ENCODE measurements at regions not wholly inside any gene's neighbourhood (a gene's known extent, or its start where the extent isn't known, plus 50 kb on each side); places are given as distances from the start of the nearest gene placed in this dataset.

DNA sequence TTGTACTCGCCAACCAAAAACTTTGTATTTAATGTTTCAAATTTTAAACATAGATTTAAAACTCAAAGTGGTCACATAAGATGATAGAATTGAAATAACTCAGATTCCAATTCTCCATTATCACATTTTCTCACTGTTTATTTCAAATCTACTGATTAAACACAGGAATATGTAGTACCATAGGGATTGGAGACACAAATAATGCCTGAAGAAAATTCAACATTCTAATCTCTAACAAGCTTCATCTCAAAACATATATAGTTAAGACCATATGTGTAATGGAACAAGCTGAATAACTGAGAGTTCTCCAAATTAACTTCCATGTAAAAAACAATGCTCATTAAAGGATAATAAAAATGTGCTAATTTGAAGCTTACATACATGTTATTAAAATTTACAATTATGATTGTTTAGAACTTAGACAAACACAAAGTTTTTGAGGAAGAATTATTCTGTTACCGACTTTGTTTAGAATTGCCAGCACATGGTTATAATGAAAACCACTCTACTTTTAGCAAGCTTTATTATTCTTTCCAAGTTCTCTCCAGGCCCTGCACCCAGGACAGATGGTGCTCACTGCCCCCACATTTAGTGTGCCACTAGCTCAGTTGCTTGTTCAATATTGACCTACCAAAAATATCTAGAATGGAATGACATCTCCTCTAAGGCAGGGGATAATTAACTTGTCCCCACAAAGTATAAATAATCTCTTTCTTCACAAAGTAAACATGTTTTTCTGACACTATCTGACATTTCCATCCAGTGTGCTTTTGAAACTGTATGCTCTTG lies 467.2 kb downstream of the TTLL7 start:
- TF ChIP-seq CTCF (IDR thresholded peaks at IDR 0.05; ENCODE audit: extremely low read depth, low read depth, low read length): no peak

GRCh38 chr1:83530506-83530905 lies 468.4 kb downstream of the TTLL7 start:
- Histone ChIP-seq H3K27ac (ENCODE audit: low read depth, low read length) (no peak overlapping the region), H3K27me3 (ENCODE audit: insufficient read depth, low read length) (no peaks in the 10 kb centered on the region)
- no peak for TF ChIP-seq CTCF (IDR thresholded peaks at IDR 0.05; ENCODE audit: extremely low read depth, low read depth, low read length)

More for the DNA sequence above, 467.2 kb downstream of the TTLL7 start:
- H3K79me2 ChIP-seq (ENCODE audit: insufficient read depth, low read length): no peaks in the 10 kb centered on the region
- H3K36me3 ChIP-seq (ENCODE audit: insufficient read depth, low read length): no peaks in the 10 kb centered on the region
- H2AFZ ChIP-seq (ENCODE audit: low read length): no peak overlapping the region
- H3K9me3 ChIP-seq (ENCODE audit: low read depth, low read length): no peaks in the 10 kb centered on the region
- no peak for DNase-seq (ENCODE audit: insufficient read length, low spot score, missing footprints)
- no peak overlapping the region for H3K4me3 ChIP-seq (ENCODE audit: insufficient read depth, low read length)
- H4K20me1 ChIP-seq (ENCODE audit: insufficient read depth, low read length): no peaks in the 10 kb centered on the region
- H3K27me3 ChIP-seq (ENCODE audit: insufficient read depth, low read length): no peaks in the 10 kb centered on the region
- H3K27ac ChIP-seq (ENCODE audit: low read depth, low read length): no peak overlapping the region
- no peak overlapping the region for H3K4me2 ChIP-seq (ENCODE audit: insufficient read depth, low read length)
- H3K4me1 ChIP-seq (ENCODE audit: insufficient read depth, low read length): no peaks in the 10 kb centered on the region

DNA sequence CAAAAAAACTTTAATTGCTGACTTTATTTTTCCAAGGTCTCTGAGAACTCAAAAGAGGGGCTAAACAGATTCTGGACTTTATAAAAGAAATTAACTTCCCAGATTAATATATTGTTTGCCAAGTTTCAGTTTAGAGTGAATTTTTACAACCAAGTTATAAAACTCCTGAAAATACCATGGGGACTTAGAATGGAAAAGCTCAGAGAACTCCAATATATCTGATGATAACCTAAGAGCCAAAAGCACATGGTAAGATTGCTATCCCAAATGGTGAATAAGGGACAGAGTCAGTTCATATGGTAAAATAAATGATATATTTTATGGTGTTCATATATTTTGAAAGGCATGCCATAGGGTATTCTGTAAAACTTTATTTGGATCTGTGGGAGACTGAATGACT lies 470.9 kb downstream of the TTLL7 start:
- H3K36me3 ChIP-seq (ENCODE audit: insufficient read depth, low read length): no peaks in the 10 kb centered on the region
- H4K20me1 ChIP-seq (ENCODE audit: insufficient read depth, low read length): no peaks in the 10 kb centered on the region
- no peak overlapping the region for H3K4me2 ChIP-seq (ENCODE audit: insufficient read depth, low read length)
- no peak for DNase-seq (ENCODE audit: insufficient read length, low spot score, missing footprints)
- no peak for TF ChIP-seq CTCF (IDR thresholded peaks at IDR 0.05; ENCODE audit: extremely low read depth, low read depth, low read length)
- no peak overlapping the region for H2AFZ ChIP-seq (ENCODE audit: low read length)
- H3K27me3 ChIP-seq (ENCODE audit: insufficient read depth, low read length): no peaks in the 10 kb centered on the region
- H3K27ac ChIP-seq (ENCODE audit: low read depth, low read length): no peak overlapping the region
- H3K9me3 ChIP-seq (ENCODE audit: low read depth, low read length): no peaks in the 10 kb centered on the region
- no peaks in the 10 kb centered on the region for H3K79me2 ChIP-seq (ENCODE audit: insufficient read depth, low read length)
- H3K4me1 ChIP-seq (ENCODE audit: insufficient read depth, low read length): no peaks in the 10 kb centered on the region
- no peak overlapping the region for H3K4me3 ChIP-seq (ENCODE audit: insufficient read depth, low read length)

More at GRCh38 chr1:83530506-83530905, 468.4 kb downstream of the TTLL7 start:
- H3K4me1 ChIP-seq (ENCODE audit: insufficient read depth, low read length): no peaks in the 10 kb centered on the region
- no peak overlapping the region for H3K4me3 ChIP-seq (ENCODE audit: insufficient read depth, low read length)
- H3K4me2 ChIP-seq (ENCODE audit: insufficient read depth, low read length): no peak overlapping the region
- H3K9me3 ChIP-seq (ENCODE audit: low read depth, low read length): no peaks in the 10 kb centered on the region
- no peaks in the 10 kb centered on the region for H3K79me2 ChIP-seq (ENCODE audit: insufficient read depth, low read length)
- DNase-seq (ENCODE audit: insufficient read length, low spot score, missing footprints): no peak
- H4K20me1 ChIP-seq (ENCODE audit: insufficient read depth, low read length): no peaks in the 10 kb centered on the region
- no peak overlapping the region for H2AFZ ChIP-seq (ENCODE audit: low read length)
- H3K36me3 ChIP-seq (ENCODE audit: insufficient read depth, low read length): no peaks in the 10 kb centered on the region

- Histone ChIP-seq H3K36me3 (ENCODE audit: insufficient read depth, low read length) (no peaks in the 10 kb centered on the region), H3K4me3 (ENCODE audit: insufficient read depth, low read length) (no peak overlapping the region), H2AFZ (ENCODE audit: low read length) (no peak overlapping the region), H3K79me2 (ENCODE audit: insufficient read depth, low read length) (no peaks in the 10 kb centered on the region), H3K4me1 (ENCODE audit: insufficient read depth, low read length) (no peaks in the 10 kb centered on the region), H3K27ac (ENCODE audit: low read depth, low read length) (no peak overlapping the region), H3K9me3 (ENCODE audit: low read depth, low read length) (no peaks in the 10 kb centered on the region), H3K4me2 (ENCODE audit: insufficient read depth, low read length) (no peak overlapping the region), H3K27me3 (ENCODE audit: insufficient read depth, low read length) (no peaks in the 10 kb centered on the region), H4K20me1 (ENCODE audit: insufficient read depth, low read length) (no peaks in the 10 kb centered on the region)
- TF ChIP-seq CTCF (IDR thresholded peaks at IDR 0.05; ENCODE audit: extremely low read depth, low read depth, low read length): no peak
- DNase-seq (ENCODE audit: insufficient read length, low spot score, missing footprints): no peak
These were observed 478.1 kb downstream of the TTLL7 start for GRCh38 chr1:83520797-83521196.
